T-helper 1 cell treated with Interleukin-12 subunit alpha and Interleukin-12 subunit beta and Interleukin-4 antibody, amounts not matched to agents 30 μg/mL and 1 μg/mL, for 36 hours (primary cell): ENCODE measurements at regions not wholly inside any gene's neighbourhood (a gene's known extent, or its start where the extent isn't known, plus 50 kb on each side); places are given as distances from the start of the nearest gene placed in this dataset.

ENCODE experiments used
- H3K27ac Mint-ChIP-seq: one replicate; pipeline ENCODE4 v1.8.0; 2021; ENCODE audit warnings: mild to moderate bottlenecking, mixed read lengths
- H3K27me3 Mint-ChIP-seq: one replicate; pipeline ENCODE4 v1.8.0; 2021; ENCODE audit warnings: low read depth, mixed read lengths
- H3K36me3 Mint-ChIP-seq: one replicate; pipeline ENCODE4 v1.8.0; 2021; ENCODE audit warnings: low read depth, mixed read lengths
- H3K4me1 Mint-ChIP-seq: one replicate; pipeline ENCODE4 v1.8.0; 2021; ENCODE audit warnings: low read depth, mixed read lengths
- H3K4me3 Mint-ChIP-seq: one replicate; pipeline ENCODE4 v1.8.0; 2021; ENCODE audit warnings: mild to moderate bottlenecking, moderate library complexity, mixed read lengths
- H3K9me3 Mint-ChIP-seq: one replicate; pipeline ENCODE4 v1.8.0; 2021; ENCODE audit warnings: mixed read lengths

GRCh38 chr20:40120827-40121226 lies 568.2 kb downstream of the MAFB start:
- Mint-ChIP-seq H3K36me3 (no peaks in the 10 kb centered on the region), H3K4me3 (no peak overlapping the region), H3K27ac (no peak overlapping the region), H3K4me1 (no peaks in the 10 kb centered on the region), H3K9me3 (no peaks in the 10 kb centered on the region), H3K27me3 (no peaks in the 10 kb centered on the region)

GRCh38 chr20:40111282-40111681 lies 577.8 kb downstream of the MAFB start:
- no peaks in the 10 kb centered on the region for H3K4me1 Mint-ChIP-seq
- H3K27ac Mint-ChIP-seq: no peak overlapping the region
- H3K27me3 Mint-ChIP-seq: no peaks in the 10 kb centered on the region
- H3K9me3 Mint-ChIP-seq: no peaks in the 10 kb centered on the region
- no peaks in the 10 kb centered on the region for H3K36me3 Mint-ChIP-seq
- no peak overlapping the region for H3K4me3 Mint-ChIP-seq

GRCh38 chr20:40110311-40110831 lies 578.7 kb downstream of the MAFB start:
- Mint-ChIP-seq H3K9me3 (no peaks in the 10 kb centered on the region), H3K36me3 (no peaks in the 10 kb centered on the region), H3K4me1 (no peaks in the 10 kb centered on the region), H3K27ac (no peak overlapping the region), H3K27me3 (no peaks in the 10 kb centered on the region), H3K4me3 (no peak overlapping the region)

GRCh38 chr20:40109136-40109535 lies 579.9 kb downstream of the MAFB start:
- no peaks in the 10 kb centered on the region for H3K27me3 Mint-ChIP-seq
- no peaks in the 10 kb centered on the region for H3K36me3 Mint-ChIP-seq
- H3K4me3 Mint-ChIP-seq: no peak overlapping the region
- H3K27ac Mint-ChIP-seq: no peak overlapping the region
- H3K4me1 Mint-ChIP-seq: no peaks in the 10 kb centered on the region
- H3K9me3 Mint-ChIP-seq: no peaks in the 10 kb centered on the region

GRCh38 chr20:40108321-40108720 lies 580.7 kb downstream of the MAFB start:
- Mint-ChIP-seq H3K27me3 (no peaks in the 10 kb centered on the region), H3K27ac (no peak overlapping the region), H3K4me1 (no peaks in the 10 kb centered on the region), H3K36me3 (no peaks in the 10 kb centered on the region), H3K9me3 (no peaks in the 10 kb centered on the region), H3K4me3 (no peak overlapping the region)

GRCh38 chr20:40104959-40105358 lies 584.1 kb downstream of the MAFB start:
- Mint-ChIP-seq H3K4me3 (no peak overlapping the region), H3K27me3 (no peaks in the 10 kb centered on the region), H3K36me3 (no peaks in the 10 kb centered on the region), H3K4me1 (no peaks in the 10 kb centered on the region), H3K27ac (no peak overlapping the region), H3K9me3 (no peaks in the 10 kb centered on the region)

DNA sequence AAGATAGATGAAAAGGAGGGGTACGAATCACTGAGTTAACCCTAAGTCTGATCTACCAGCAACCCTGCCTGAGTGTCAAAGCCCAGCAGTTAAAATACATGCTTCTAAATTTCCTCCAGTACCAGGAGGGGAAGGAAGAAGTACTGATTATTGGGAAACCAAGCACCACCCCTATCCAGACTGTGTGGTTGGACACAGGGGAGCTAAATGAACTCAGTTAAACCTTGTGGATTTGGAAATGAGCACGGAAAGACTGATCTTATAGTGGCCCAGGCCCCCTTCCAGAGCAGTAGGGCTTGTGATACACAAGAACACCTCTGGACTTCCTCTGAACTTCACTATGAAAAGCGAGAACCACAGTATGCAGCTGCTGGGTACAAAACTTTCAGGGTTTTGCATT lies 585.6 kb downstream of the MAFB start:
- Mint-ChIP-seq H3K27ac (no peak overlapping the region), H3K4me3 (no peak overlapping the region), H3K9me3 (no peaks in the 10 kb centered on the region), H3K27me3 (no peaks in the 10 kb centered on the region), H3K36me3 (no peaks in the 10 kb centered on the region), H3K4me1 (no peaks in the 10 kb centered on the region)

DNA sequence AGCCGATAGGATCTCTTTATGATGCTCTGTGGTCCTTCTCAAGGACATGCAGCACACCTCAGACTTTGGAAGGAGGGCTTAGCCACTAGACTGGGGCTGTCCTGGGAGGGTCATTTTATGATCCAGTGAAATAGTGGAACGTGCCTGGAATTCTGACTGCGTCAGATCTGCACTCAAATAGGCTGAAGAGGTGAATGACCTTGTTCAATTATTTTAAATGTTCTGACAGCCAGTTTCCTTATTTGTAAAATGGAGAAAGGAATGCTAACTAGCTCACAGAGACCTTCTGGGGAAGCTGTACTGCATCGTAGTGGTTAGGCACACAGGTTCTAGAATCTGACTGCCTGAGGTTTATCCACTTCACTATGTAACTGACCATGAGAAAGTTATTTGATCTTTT lies 587.5 kb downstream of the MAFB start:
- Mint-ChIP-seq H3K9me3 (no peaks in the 10 kb centered on the region), H3K4me1 (no peaks in the 10 kb centered on the region), H3K4me3 (no peak overlapping the region), H3K27ac (no peak overlapping the region), H3K27me3 (no peaks in the 10 kb centered on the region), H3K36me3 (no peaks in the 10 kb centered on the region)

GRCh38 chr20:40100261-40100660 lies 588.8 kb downstream of the MAFB start:
- H3K36me3 Mint-ChIP-seq: no peaks in the 10 kb centered on the region

DNA sequence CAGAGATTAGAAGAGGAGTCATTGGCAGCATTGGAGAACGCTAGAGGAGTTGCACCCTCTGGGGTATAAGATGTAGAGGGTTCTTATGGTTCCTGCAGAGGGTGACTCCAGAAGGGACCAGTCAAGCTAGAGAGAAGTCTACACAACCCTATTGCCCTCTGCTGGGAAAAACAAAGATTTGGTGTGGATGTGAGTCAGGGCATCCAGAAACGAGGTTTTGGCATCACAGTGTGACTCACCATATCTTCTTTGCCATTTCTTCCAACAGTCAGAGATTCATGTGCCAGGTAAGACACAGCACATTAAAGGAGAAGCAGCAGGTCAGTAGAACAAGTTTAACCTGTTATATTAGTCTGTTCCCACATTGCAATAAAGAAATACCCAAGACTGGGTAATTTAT lies 598.8 kb downstream of the MAFB start:
- no peaks in the 10 kb centered on the region for H3K36me3 Mint-ChIP-seq
- H3K9me3 Mint-ChIP-seq: peaks cover 6% of the 10 kb centered on the region
- H3K27ac Mint-ChIP-seq: no peak overlapping the region
- H3K4me3 Mint-ChIP-seq: no peak overlapping the region
- H3K27me3 Mint-ChIP-seq: no peaks in the 10 kb centered on the region
- no peaks in the 10 kb centered on the region for H3K4me1 Mint-ChIP-seq

More at GRCh38 chr20:40100261-40100660, 588.8 kb downstream of the MAFB start:
- H3K9me3 Mint-ChIP-seq: no peaks in the 10 kb centered on the region
- H3K27ac Mint-ChIP-seq: no peak overlapping the region
- no peaks in the 10 kb centered on the region for H3K27me3 Mint-ChIP-seq
- H3K4me3 Mint-ChIP-seq: no peak overlapping the region
- no peaks in the 10 kb centered on the region for H3K4me1 Mint-ChIP-seq

DNA sequence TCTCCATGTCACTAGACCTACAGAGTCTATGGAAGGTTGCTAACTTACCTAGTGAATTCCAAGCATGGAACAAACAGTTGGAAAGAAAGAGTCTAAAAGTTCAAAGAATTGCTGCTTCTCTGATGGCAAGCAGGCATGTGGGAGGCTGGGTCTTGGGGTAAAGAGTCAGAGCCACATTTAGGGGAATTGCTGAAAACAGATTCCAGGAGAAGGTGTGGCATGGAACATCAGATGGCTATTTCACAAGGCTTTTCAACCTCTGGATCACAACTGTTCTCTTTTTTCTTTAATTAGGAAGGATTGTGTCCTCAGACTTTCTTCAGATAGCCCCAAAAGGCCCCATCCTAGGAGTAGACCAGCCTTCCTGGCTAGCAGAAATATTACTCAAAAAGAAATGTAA lies 601.5 kb downstream of the MAFB start:
- no peaks in the 10 kb centered on the region for H3K27me3 Mint-ChIP-seq
- H3K4me1 Mint-ChIP-seq: no peaks in the 10 kb centered on the region
- H3K9me3 Mint-ChIP-seq: peaks cover 9% of the 10 kb centered on the region
- H3K36me3 Mint-ChIP-seq: no peaks in the 10 kb centered on the region
- H3K4me3 Mint-ChIP-seq: no peak overlapping the region
- H3K27ac Mint-ChIP-seq: no peak overlapping the region

- Mint-ChIP-seq H3K4me3 (no peak overlapping the region), H3K4me1 (no peaks in the 10 kb centered on the region), H3K27ac (no peak overlapping the region), H3K36me3 (no peaks in the 10 kb centered on the region), H3K9me3 (peaks cover 9% of the 10 kb centered on the region), H3K27me3 (no peaks in the 10 kb centered on the region)
Observed at GRCh38 chr20:40085513-40085912, 603.5 kb downstream of the MAFB start.

GRCh38 chr20:40082436-40082835 lies 606.6 kb downstream of the MAFB start:
- H3K27ac Mint-ChIP-seq: no peak overlapping the region
- no peaks in the 10 kb centered on the region for H3K4me1 Mint-ChIP-seq
- H3K36me3 Mint-ChIP-seq: no peaks in the 10 kb centered on the region
- no peak overlapping the region for H3K4me3 Mint-ChIP-seq
- no peaks in the 10 kb centered on the region for H3K27me3 Mint-ChIP-seq
- peaks cover 9% of the 10 kb centered on the region for H3K9me3 Mint-ChIP-seq

DNA sequence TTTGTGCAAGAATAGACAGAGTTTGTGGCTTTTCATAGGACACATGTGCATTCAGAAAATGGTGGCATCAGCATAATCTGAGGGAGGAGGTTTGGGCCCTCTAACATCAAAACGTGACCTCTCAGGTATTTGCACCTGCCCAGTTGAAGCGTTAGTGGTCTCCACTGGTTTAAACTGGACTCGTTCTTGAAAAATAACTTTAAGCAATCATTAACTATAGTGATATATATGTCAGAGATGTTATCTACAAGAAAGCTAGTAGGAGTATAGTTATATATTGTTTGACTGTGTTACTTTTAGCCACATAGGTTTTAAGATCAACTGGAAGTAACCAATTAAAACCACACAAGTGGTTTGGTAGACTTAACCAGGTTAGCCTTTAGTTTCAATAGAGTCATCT lies 607.4 kb downstream of the MAFB start:
- Mint-ChIP-seq H3K27ac (no peak overlapping the region), H3K4me1 (no peaks in the 10 kb centered on the region), H3K36me3 (no peaks in the 10 kb centered on the region), H3K4me3 (no peak overlapping the region), H3K9me3 (peaks cover 8% of the 10 kb centered on the region), H3K27me3 (no peaks in the 10 kb centered on the region)

DNA sequence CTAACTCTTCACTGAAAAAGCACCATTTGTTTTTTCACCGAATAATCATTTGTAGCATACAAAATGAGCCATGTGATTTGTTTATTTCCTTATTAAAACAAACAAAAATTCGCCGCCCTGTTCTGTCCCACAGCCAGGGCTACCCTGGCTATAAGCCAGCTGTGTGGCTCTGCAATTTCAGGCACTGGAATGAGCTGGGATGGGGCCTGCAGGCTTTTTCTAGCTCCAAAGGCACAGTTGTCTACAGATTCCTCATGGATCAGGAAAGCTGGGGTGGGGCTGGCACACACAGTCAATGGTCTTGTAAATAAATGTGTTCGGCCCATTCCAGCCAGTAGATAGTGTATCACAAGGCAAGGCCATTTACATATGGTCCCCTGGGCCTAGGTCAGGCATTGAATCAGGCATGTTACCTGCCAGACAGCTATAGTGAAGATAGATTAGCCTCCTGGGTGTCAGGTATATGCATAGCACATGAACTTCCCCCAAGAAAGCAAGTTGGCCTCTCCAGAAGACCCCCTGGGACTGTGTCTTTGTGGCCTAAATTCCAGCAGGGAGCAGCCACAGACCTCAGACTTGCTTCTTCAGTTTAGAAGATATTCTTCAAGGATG lies 608.9 kb downstream of the MAFB start:
- H3K27ac Mint-ChIP-seq: no peak overlapping the region
- peaks cover 3% of the 10 kb centered on the region for H3K9me3 Mint-ChIP-seq
- no peak overlapping the region for H3K4me3 Mint-ChIP-seq
- H3K27me3 Mint-ChIP-seq: no peaks in the 10 kb centered on the region
- no peaks in the 10 kb centered on the region for H3K36me3 Mint-ChIP-seq
- no peaks in the 10 kb centered on the region for H3K4me1 Mint-ChIP-seq
